HG03025 (cell line): ENCODE measurements at regions not wholly inside any gene's neighbourhood (a gene's known extent, or its start where the extent isn't known, plus 50 kb on each side); places are given as distances from the start of the nearest gene placed in this dataset.
"Not testable (repeated sequence)": the region's sequence is repeated elsewhere in the genome, so short reads cannot be mapped to it uniquely, and the experiment has no call there.

Source experiments
- ATAC-seq: cut with Tn5 transposase; IDR thresholded peaks from one replicate; pipeline ENCODE4 v1.9.1; 2021; ENCODE audit warnings: mild to moderate bottlenecking, moderate library complexity; ENCODE audit not compliant: unreplicated experiment, low FRiP score

- ATAC-seq: no peak
These were observed 425.2 kb downstream of the RPS29 start for GRCh38 chr14:49160983-49161382.

- no peak for ATAC-seq
These were observed 427.1 kb downstream of the RPS29 start for GRCh38 chr14:49159081-49159480.

- ATAC-seq: no peak
These were observed 446.6 kb downstream of the RPS29 start for GRCh38 chr14:49139593-49139992.

DNA sequence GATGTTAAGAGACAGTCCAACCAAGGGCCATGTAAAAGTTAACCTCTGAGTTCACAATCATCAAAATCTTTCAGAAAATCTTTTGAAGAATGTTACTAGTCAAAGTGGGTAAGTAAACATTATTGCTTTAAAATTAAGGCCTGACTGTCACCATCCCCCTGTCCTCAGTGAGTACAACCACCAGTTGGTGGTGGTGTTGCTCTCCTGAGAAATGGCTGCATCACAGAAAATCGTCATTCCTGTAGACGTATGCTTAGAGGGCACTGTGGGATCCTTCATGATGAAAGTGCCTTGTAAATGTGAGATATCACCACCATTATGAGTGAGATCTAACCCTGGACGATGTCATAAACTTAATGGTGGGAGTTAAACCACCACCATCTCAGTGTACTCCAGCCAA lies 451.2 kb downstream of the RPS29 start:
- ATAC-seq: no peak

DNA sequence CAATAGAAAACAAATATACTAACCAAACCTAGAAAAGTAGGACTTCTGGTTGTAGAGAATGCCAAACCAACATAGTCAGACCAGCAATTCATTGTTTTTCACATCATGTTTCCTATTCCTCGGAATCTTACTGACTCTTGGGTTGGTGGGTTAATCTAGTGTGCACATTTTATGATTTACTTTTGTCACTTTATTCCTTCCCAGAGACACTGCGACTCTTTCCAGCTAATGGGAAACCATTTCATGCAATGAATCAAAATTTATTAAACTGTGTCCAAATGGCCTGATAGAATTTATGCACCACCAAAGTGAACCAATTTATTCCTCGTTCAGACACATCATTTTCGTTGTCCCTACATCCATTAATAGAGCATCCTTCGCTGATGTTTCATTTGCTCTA lies 464.9 kb downstream of the RPS29 start:
- no peak for ATAC-seq

- ATAC-seq: no peak
These were observed 471.9 kb downstream of the RPS29 start for GRCh38 chr14:49114161-49114893.

- ATAC-seq: no peak
These were observed 479.2 kb downstream of the RPS29 start for GRCh38 chr14:49106741-49107667.

DNA sequence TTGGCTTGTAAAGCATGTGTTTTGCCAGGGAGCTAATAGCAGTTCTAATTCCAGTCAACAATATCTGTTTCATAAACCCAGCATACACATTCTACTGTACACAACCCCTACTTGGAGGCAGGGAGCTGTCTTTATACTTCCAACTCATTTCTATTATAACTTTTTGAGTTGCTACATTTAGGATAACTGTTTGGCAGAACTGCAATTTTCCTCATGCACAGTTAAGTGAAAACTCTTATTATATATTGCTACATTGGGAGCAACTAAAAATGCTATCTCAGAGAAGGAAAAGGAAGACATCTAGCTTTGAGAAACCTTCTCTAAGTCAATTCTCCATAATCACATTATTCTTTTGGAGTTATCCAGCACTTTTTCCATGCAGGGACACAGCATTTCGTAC lies 480.2 kb downstream of the RPS29 start:
- ATAC-seq: no peak

- no peak for ATAC-seq
These were observed 480.7 kb downstream of the RPS29 start for GRCh38 chr14:49105512-49105911.

DNA sequence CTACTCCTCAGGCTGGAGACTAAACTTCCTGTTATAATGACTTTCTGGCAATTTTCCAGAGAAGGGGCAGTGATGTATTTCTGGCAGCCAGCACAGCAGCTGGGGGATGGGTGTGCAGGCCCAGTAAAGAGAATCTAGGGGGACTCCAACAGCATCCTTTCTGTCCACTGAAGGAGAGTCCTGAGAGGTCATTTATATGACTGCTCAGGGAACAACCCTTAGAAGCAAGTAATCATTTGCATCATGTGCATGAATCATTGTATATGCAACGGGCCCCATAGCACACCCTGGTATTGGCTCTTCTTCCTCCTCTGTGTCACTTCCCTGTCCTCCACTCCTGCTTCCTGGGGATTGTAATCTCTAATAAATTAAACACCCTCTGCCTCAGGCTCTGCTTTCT lies 493.8 kb downstream of the RPS29 start:
- no peak for ATAC-seq

DNA sequence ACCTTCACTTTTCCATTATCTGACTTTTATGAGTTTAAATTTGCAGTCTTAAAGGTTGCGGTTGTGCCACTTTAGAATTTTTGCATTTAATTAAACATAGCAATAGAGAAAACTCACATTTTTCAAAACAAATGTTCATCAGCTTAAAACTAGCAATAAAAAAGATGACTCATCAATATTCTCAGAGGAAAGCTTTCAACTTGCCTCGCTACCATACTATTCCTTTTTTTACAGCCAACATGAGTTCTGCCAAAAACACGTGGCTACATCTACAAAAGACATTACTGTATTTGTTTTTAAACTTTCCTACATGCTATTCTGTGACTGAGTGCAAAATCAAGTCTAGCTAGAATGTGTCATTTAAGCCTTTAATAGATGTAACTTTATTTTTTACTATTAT lies 497.1 kb downstream of the RPS29 start:
- ATAC-seq: no peak

- not testable (repeated sequence) for ATAC-seq
These were observed 512.9 kb downstream of the RPS29 start for GRCh38 chr14:49073292-49073691.

DNA sequence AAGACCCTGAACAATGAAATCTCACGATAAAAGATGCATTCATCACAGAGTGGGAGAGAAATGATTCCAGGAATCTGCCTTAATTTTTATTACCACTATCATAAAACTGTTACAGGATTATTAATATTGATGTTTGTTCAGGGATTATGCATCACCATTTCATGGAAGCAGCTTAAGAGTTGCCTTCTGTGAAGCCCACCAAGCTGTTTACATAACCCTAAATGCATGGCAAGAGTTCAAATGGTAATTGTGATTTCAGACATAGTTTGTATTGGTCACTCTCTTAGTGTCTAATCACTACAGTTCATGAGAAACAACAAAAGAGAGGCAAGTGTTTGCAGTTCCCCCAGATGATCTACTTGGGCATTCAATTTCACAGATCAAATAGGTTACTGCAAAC lies 527.7 kb downstream of the RPS29 start:
- no peak for ATAC-seq

DNA sequence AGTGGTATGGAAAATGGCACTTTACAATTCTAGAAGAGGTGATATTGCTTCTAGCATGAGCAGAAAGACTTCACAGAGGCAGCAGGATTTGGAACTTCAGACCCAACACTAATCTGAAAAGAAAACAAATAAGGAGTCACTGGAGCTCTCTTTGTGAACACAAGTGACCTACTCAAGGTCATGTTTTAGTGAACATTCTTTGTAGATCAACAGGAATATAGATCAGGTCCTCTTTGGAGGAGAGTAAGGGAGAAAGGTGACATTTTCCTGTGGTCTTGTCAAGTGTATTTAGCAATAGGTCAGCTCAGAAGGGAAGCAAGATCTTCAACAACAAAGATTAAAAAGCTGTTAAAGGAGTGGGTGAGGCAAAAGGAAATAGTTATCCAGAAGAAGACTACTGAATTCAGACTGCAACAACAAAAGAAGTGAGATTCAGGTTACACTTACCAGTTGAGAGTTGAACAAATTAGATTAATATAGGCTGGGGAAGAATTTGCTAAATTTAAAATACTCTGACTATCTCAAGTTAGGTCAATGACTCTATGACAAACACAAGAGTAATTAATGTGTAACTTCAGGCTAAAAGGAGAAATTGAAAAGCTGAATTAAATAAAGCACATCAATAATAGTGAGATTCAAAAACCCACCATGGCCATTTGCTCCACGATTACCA lies 528.2 kb downstream of the RPS29 start:
- ATAC-seq: no peak

DNA sequence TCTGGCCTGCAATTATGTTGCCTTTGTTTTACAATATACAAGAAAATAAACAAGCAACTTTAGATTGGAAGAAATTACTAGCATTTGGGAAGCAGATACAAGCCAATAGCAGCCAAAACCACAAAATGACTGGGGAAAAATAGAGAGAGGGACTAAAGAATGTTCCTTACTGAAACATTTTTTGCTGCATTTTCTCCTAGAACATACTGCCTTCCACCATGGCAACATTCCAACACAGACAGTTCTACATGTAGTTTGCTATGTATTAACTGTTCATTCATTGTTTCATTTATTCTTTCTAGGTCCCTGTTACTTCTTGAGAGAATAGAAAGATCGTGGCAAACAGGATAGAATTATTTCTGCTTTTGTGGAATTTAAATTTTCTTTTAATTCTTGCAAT lies 530.2 kb downstream of the RPS29 start:
- no peak for ATAC-seq

GRCh38 chr14:49052521-49052920 lies 533.7 kb downstream of the RPS29 start:
- ATAC-seq: no peak

DNA sequence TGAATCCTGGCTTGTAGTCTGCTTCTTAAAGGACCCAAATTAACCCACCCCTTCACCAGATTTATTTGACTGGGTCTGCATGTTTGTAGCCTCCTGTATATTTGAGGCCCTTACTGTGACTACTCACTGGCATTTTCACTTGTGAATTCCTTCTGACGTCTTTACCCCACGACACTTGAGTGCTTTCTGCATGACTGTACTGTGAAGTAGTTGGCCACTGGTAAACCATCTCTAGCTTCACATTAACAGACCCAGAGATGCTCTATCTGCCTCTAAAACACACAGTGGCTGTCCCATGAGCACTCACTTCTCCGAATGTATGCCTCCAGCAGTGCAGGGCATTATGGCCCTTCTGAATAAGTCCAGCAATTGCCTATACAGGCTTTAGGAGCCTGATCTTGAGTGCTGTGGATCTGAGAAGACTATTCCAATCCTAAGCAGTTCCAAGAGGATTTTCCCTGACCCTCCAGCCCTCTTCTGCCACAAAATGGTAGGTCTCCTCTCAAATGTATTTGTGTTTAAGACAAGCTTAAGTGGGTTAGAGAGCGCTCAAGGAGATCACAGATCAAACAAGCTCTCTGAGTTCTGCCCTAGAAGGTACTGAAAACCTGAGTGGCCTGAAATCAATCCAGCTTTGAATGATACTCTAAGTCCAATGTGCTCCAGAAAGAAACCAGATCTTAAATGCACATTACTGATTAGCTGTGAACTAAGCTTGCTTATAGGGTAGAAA lies 534.7 kb downstream of the RPS29 start:
- ATAC-seq: no peak

GRCh38 chr14:49050822-49051221 lies 535.4 kb downstream of the RPS29 start:
- ATAC-seq: no peak

DNA sequence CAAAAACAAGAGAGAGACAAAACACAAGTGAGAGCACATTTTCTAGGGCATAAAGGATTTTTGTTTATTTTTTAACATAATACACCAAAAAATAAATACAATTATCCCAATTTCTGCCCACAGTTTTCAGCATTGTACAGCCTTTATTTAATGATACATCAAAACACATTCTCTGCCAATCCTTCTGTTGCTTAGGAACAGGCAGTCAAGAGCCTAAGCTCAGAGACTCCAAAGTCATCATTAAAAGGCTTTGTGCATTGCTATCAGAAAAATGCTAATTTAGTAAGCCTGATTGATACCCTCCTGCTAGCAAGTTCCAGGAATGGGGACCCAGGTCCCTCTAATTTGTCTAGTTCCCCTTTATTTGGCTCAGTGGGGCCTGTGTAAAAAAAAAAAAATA lies 536.5 kb downstream of the RPS29 start:
- ATAC-seq: no peak

DNA sequence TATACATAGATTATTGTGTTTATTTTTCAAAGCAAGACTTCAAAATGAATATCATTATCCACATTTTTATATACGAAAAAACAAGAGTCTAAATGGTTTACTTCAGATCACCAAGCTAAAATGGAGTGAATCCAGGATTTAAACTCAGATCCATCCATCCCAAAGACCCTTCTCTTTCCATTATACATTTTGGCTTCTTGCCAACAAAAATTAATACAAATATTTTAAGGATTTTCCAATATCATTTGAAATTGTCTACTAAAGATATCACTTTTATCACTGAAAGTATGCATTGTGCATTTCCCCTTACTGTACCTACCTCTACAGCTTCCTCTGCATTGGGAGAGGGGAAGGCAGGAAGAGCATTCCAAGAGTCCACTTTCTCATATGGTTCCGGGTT lies 541.2 kb downstream of the RPS29 start:
- no peak for ATAC-seq
